Uterus (tissue), 2 donors: ENCODE measurements at regions not wholly inside any gene's neighbourhood (a gene's known extent, or its start where the extent isn't known, plus 50 kb on each side); places are given as distances from the start of the nearest gene placed in this dataset.

Source experiments
- POLR2A ChIP-seq, 2 donors: fragments of 450-650 bp; IDR thresholded peaks; one replicate each; pipeline ENCODE4 v1.6.1; 2016; ENCODE audit warnings: antibody characterized with exemption in 2 of 2, mild to moderate bottlenecking in 1 of 2, moderate library complexity in 1 of 2
- TF ChIP-seq, protein P1 (sequence below), 4 experiments: fragments of 200-600 bp in 2 of 4; fragments of 450-650 bp in 2 of 4; sonication (generic) in 2 of 4; IDR thresholded peaks; one replicate each; pipeline ENCODE4 v1.5.1; 2016 to 2019; ENCODE audit warnings: antibody characterized with exemption in 4 of 4, mild to moderate bottlenecking in 2 of 4, moderate library complexity in 1 of 4

- TF ChIP-seq, protein P1, sequence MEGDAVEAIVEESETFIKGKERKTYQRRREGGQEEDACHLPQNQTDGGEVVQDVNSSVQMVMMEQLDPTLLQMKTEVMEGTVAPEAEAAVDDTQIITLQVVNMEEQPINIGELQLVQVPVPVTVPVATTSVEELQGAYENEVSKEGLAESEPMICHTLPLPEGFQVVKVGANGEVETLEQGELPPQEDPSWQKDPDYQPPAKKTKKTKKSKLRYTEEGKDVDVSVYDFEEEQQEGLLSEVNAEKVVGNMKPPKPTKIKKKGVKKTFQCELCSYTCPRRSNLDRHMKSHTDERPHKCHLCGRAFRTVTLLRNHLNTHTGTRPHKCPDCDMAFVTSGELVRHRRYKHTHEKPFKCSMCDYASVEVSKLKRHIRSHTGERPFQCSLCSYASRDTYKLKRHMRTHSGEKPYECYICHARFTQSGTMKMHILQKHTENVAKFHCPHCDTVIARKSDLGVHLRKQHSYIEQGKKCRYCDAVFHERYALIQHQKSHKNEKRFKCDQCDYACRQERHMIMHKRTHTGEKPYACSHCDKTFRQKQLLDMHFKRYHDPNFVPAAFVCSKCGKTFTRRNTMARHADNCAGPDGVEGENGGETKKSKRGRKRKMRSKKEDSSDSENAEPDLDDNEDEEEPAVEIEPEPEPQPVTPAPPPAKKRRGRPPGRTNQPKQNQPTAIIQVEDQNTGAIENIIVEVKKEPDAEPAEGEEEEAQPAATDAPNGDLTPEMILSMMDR (IDR thresholded peaks at IDR 0.05): no peak
- no peak for TF ChIP-seq POLR2A (IDR thresholded peaks at IDR 0.05)
These were observed 97.6 kb upstream of the ALDH1A3 start for GRCh38 chr15:100781961-100782530.
